ENCODE measurements at regions not wholly inside any gene's neighbourhood (a gene's known extent, or its start where the extent isn't known, plus 50 kb on each side); places are given as distances from the start of the nearest gene placed in this dataset.
A peak's percentile ranks its signal among the peaks of the same experiment; 100 is the strongest.

- Histone ChIP-seq H3K9me3 (replicated peaks; ENCODE audit: control insufficient read depth, insufficient read depth, low read length) (no peaks in the 10 kb centered on the region), H4K20me1 (replicated peaks; ENCODE audit: control insufficient read depth, extremely low read depth, insufficient read depth, low read length) (no peaks in the 10 kb centered on the region), H3K79me2 (ENCODE audit: control insufficient read depth, insufficient read depth, low read length) (no peaks in the 10 kb centered on the region), H3K4me3 (replicated peaks in 1 of 3; ENCODE audit: insufficient read depth in 1 of 3, low read depth in 1 of 3, low read length in 3 of 3) (no peak overlapping the region), H3K36me3 (ENCODE audit: control insufficient read depth in 2 of 2, extremely low read depth in 1 of 2, insufficient read depth in 2 of 2, low read length in 2 of 2) (no peaks in the 10 kb centered on the region), H3K27ac (ENCODE audit: insufficient read depth, low read depth, low read length) (no peak overlapping the region), H3K4me1 (ENCODE audit: control insufficient read depth, extremely low read depth, insufficient read depth, low read length) (peaks cover 2% of the 10 kb centered on the region), H3K27me3 (ENCODE audit: control insufficient read depth in 2 of 2, insufficient read depth in 2 of 2, low read length in 2 of 2) (no peaks in the 10 kb centered on the region), H3K4me2 (ENCODE audit: insufficient read depth, low read length) (no peak overlapping the region), H3K9ac (replicated peaks; ENCODE audit: extremely low read depth, insufficient read depth, low read length) (no peak overlapping the region), H2AFZ (ENCODE audit: low read depth, low read length) (no peak overlapping the region), H3K9me1 (replicated peaks; ENCODE audit: control insufficient read depth, extremely low read depth, insufficient read depth, low read length) (no peaks in the 10 kb centered on the region)
- peak; percentile 43 for DNase-seq (ENCODE audit: low read depth, low spot score)
- dilution Hi-C loops (cut with MboI; ENCODE audit: extremely low pct_ligation_motif_present, low sequenced_read_pairs) (no loop called here), intact Hi-C loops (cut with micrococcal nuclease) (no loop called here)
- FAIRE-seq: no peak
- ChIA-PET CTCF (interaction anchor here (1.2 kb wide), 1 partner anchor 15 kb away, joined by 3 read pairs; no protein-coding TSS in a partner anchor), POLR2A (no interaction called here)
- TF ChIP-seq POLR2AphosphoS5 (IDR thresholded peaks at IDR 0.05; ENCODE audit: insufficient read depth, low read depth, low read length): no peak
- TF ChIP-seq FOS (IDR thresholded peaks at IDR 0.05; ENCODE audit: borderline replicate concordance, insufficient read depth, low read length): no peak
- TF ChIP-seq POLR2A (IDR thresholded peaks at IDR 0.05; ENCODE audit: low read depth, low read length): no peak
- no peak for TF ChIP-seq EZH2 (IDR thresholded peaks at IDR 0.05; ENCODE audit: borderline replicate concordance, low read depth, low read length, severe bottlenecking)
- no peak for TF ChIP-seq JUN (IDR thresholded peaks at IDR 0.05; ENCODE audit: borderline replicate concordance, insufficient read depth, insufficient read length, low read depth)
- TF ChIP-seq CTCF (IDR thresholded peaks at IDR 0.05; ENCODE audit: extremely low read depth in 1 of 2, insufficient read depth in 1 of 2, low read depth in 1 of 2, low read length in 2 of 2): no peak
- TF ChIP-seq GATA2 (IDR thresholded peaks at IDR 0.05; ENCODE audit: insufficient read depth, insufficient read length, low read depth, low read length): no peak
- TF ChIP-seq MYC (IDR thresholded peaks at IDR 0.05; ENCODE audit: low read depth, low read length): no peak
- no peak for TF ChIP-seq MAX (IDR thresholded peaks at IDR 0.05; ENCODE audit: insufficient read depth, insufficient read length)
- no TSS peak for BruUV-seq (replicated peaks)
Measured at GRCh38 chr11:80587906-80588305, 1147.1 kb upstream of the TENM4 start.
